OCI-LY1 (cell line): ENCODE measurements at regions not wholly inside any gene's neighbourhood (a gene's known extent, or its start where the extent isn't known, plus 50 kb on each side); places are given as distances from the start of the nearest gene placed in this dataset.
A peak's percentile ranks its signal among the peaks of the same experiment; 100 is the strongest.

Experiments
- H2AFZ ChIP-seq: fragments of 200-600 bp; sonication (generic), shearing (Covaris generic); 2 replicates; pipeline ENCODE4 v1.6.0; 2014; ENCODE audit warnings: antibody characterized with exemption, mild to moderate bottlenecking, low read length
- H3F3A ChIP-seq: fragments of 200-600 bp; sonication (generic), shearing (Covaris generic); 2 replicates; pipeline ENCODE4 v1.6.0; 2014; ENCODE audit warnings: mild to moderate bottlenecking, antibody characterized with exemption, low read length, moderate library complexity; ENCODE audit not compliant: insufficient read depth
- H3K27ac ChIP-seq: fragments of 200-600 bp; sonication (generic); 2 replicates; pipeline ENCODE4 v1.5.1; 2014; ENCODE audit warnings: low read length, mixed run types, mild to moderate bottlenecking, low read depth; ENCODE audit not compliant: poor library complexity, severe bottlenecking
- H3K27me3 ChIP-seq: fragments of 200-600 bp; sonication (generic); 2 replicates; pipeline ENCODE4 v1.6.0; 2014; ENCODE audit warnings: antibody characterized with exemption, mild to moderate bottlenecking, low read length, moderate library complexity; ENCODE audit not compliant: insufficient read depth
- H3K36me3 ChIP-seq: fragments of 200-600 bp; sonication (generic); 2 replicates; pipeline ENCODE4 v1.6.1; 2014; ENCODE audit warnings: mild to moderate bottlenecking, antibody characterized with exemption, low read length, moderate library complexity, mixed read lengths; ENCODE audit not compliant: insufficient read depth
- H3K4me1 ChIP-seq: fragments of 200-600 bp; sonication (generic); 2 replicates; pipeline ENCODE4 v1.5.1; 2014; ENCODE audit warnings: mild to moderate bottlenecking, low read length, moderate library complexity; ENCODE audit not compliant: insufficient read depth, severe bottlenecking
- H3K4me2 ChIP-seq: fragments of 200-600 bp; sonication (generic), shearing (Covaris generic); 2 replicates; pipeline ENCODE4 v1.6.1; 2014; ENCODE audit warnings: low read length
- H3K4me3 ChIP-seq: fragments of 200-600 bp; sonication (generic); 2 replicates; pipeline ENCODE4 v1.5.1; 2014; ENCODE audit warnings: low read length, low read depth, mild to moderate bottlenecking, mixed read lengths; ENCODE audit not compliant: poor library complexity, severe bottlenecking
- H3K79me2 ChIP-seq: fragments of 200-600 bp; shearing (Covaris generic); 2 replicates; pipeline ENCODE4 v1.6.1; 2016; ENCODE audit warnings: mixed run types, low read length, mixed read lengths; ENCODE audit not compliant: insufficient read depth
- H3K9ac ChIP-seq: fragments of 200-600 bp; sonication (generic), shearing (Covaris generic); 2 replicates; pipeline ENCODE4 v1.6.1; 2014; ENCODE audit warnings: mild to moderate bottlenecking, low read length, mixed read lengths
- H3K9me2 ChIP-seq: fragments of 200-600 bp; sonication (generic), shearing (Covaris generic); 2 replicates; pipeline ENCODE4 v1.6.1; 2014; ENCODE audit warnings: low read depth, mild to moderate bottlenecking, low read length, mixed read lengths
- H3K9me3 ChIP-seq: fragments of 200-600 bp; shearing (Covaris generic); 2 replicates; pipeline ENCODE4 v1.6.1; 2014; ENCODE audit warnings: low read length, mixed read lengths
- H4K20me1 ChIP-seq: fragments of 200-600 bp; sonication (generic), shearing (Covaris generic); 2 replicates; pipeline ENCODE4 v1.6.0; 2016; ENCODE audit warnings: mild to moderate bottlenecking, low read length; ENCODE audit not compliant: insufficient read depth
- CTCF ChIP-seq: fragments of 200-600 bp; sonication (generic), shearing (Covaris generic); IDR thresholded peaks from 2 replicates; pipeline ENCODE4 v1.5.1; 2017; ENCODE audit warnings: mild to moderate bottlenecking, antibody characterized with exemption, low read length, moderate library complexity, mixed read lengths
- EZH2 ChIP-seq: fragments of 200-600 bp; sonication (generic), shearing (Covaris generic); IDR thresholded peaks from 2 replicates; pipeline ENCODE4 v1.8.0; 2017; ENCODE audit warnings: borderline replicate concordance, mixed run types, mild to moderate bottlenecking, antibody characterized with exemption, low read length, moderate library complexity, mixed read lengths

- Histone ChIP-seq H3K36me3 (no peaks in the 10 kb centered on the region), H3K9me3 (no peaks in the 10 kb centered on the region), H3K4me2 (no peak overlapping the region), H3K27me3 (no peaks in the 10 kb centered on the region), H3K4me1 (no peaks in the 10 kb centered on the region), H3K27ac (no peak overlapping the region), H4K20me1 (no peaks in the 10 kb centered on the region), H2AFZ (no peak overlapping the region), H3K9me2 (no peaks in the 10 kb centered on the region), H3K79me2 (no peaks in the 10 kb centered on the region), H3K9ac (no peak overlapping the region), H3K4me3 (no peak overlapping the region), H3F3A (no peaks in the 10 kb centered on the region)
- peak; percentile 14; the same call in 1 of the 2 replicates for TF ChIP-seq CTCF
- no peak for TF ChIP-seq EZH2
These were observed 596.7 kb downstream of the PDCD6IP start for GRCh38 chr3:34394978-34395748.

GRCh38 chr3:34396288-34396687 is 597.9 kb downstream of the PDCD6IP start:
- Histone ChIP-seq H3K79me2 (no peaks in the 10 kb centered on the region), H3F3A (no peaks in the 10 kb centered on the region), H3K4me3 (no peak overlapping the region), H2AFZ (no peak overlapping the region), H3K27me3 (no peaks in the 10 kb centered on the region), H3K9me3 (no peaks in the 10 kb centered on the region), H3K9me2 (no peaks in the 10 kb centered on the region), H3K27ac (no peak overlapping the region), H3K4me1 (no peaks in the 10 kb centered on the region), H3K9ac (no peak overlapping the region), H3K36me3 (no peaks in the 10 kb centered on the region), H3K4me2 (no peak overlapping the region), H4K20me1 (no peaks in the 10 kb centered on the region)
- TF ChIP-seq EZH2 (no peak), CTCF (no peak)

GRCh38 chr3:34396956-34397355 is 598.5 kb downstream of the PDCD6IP start:
- Histone ChIP-seq H3K4me3 (no peak overlapping the region), H3K9me3 (no peaks in the 10 kb centered on the region), H3K4me1 (no peaks in the 10 kb centered on the region), H3K27ac (no peak overlapping the region), H3K27me3 (no peaks in the 10 kb centered on the region), H4K20me1 (no peaks in the 10 kb centered on the region), H3K9ac (no peak overlapping the region), H3K9me2 (no peaks in the 10 kb centered on the region), H2AFZ (no peak overlapping the region), H3F3A (no peaks in the 10 kb centered on the region), H3K4me2 (no peak overlapping the region), H3K79me2 (no peaks in the 10 kb centered on the region), H3K36me3 (no peaks in the 10 kb centered on the region)
- TF ChIP-seq CTCF: no peak
